Caco-2 (cell line): ENCODE measurements at regions not wholly inside any gene's neighbourhood (a gene's known extent, or its start where the extent isn't known, plus 50 kb on each side); places are given as distances from the start of the nearest gene placed in this dataset.

Experiments
- BruUV-seq: library from RNA; stranded (reverse); fragments of 400-500 nt; replicated peaks from 2 replicates; lab custom pipeline; 2021; lab: Mats Ljungman, UMichigan
- CTCF ChIA-PET: fragments of 300-600 bp; sonication (Branson Sonifier 250); formaldehyde crosslinking; loops from one replicate; lab custom pipeline; 2022; ENCODE audit warnings: antibody characterized with exemption; lab: Charles Lee
- POLR2A ChIA-PET: fragments of 300-600 bp; sonication (Branson Sonifier 250); formaldehyde crosslinking; loops from one replicate; lab custom pipeline; 2022; ENCODE audit warnings: antibody characterized with exemption; lab: Charles Lee
- DNase-seq, 2 experiments: peaks; one replicate each; pipeline versions ENCODE4 v3.0.0 to v3.0.0-alpha.2; 2020 to 2022
- H3K27me3 ChIP-seq: replicated peaks from 2 replicates; pipeline ENCODE4 v1.6.0; 2011; ENCODE audit warnings: low read length; ENCODE audit not compliant: control insufficient read depth, insufficient read depth
- H3K36me3 ChIP-seq: 2 replicates; pipeline ENCODE4 v1.5.1; 2011; ENCODE audit warnings: low read length; ENCODE audit not compliant: control insufficient read depth, insufficient read depth
- H3K4me1 ChIP-seq: fragments of 250-450 bp; sonication (Bioruptor Pico); 2 replicates; pipeline ENCODE4 v1.5.1; 2020; ENCODE audit warnings: mild to moderate bottlenecking
- H3K4me3 ChIP-seq: 2 replicates; pipeline ENCODE4 v1.5.1; 2011; ENCODE audit warnings: low read depth, mild to moderate bottlenecking, control low read depth, low read length
- H3K9me3 ChIP-seq: fragments of 250-450 bp; sonication (Bioruptor Pico); 2 replicates; pipeline ENCODE4 v1.5.1; 2020; ENCODE audit warnings: mild to moderate bottlenecking, moderate library complexity
- H3K27ac Mint-ChIP-seq: one replicate; pipeline ENCODE4 v1.8.0; 2022; ENCODE audit warnings: mixed read lengths; ENCODE audit not compliant: unreplicated experiment
- H3K27me3 Mint-ChIP-seq: one replicate; pipeline ENCODE4 v1.8.0; 2022; ENCODE audit warnings: mixed read lengths; ENCODE audit not compliant: insufficient read depth, unreplicated experiment
- H3K36me3 Mint-ChIP-seq: one replicate; pipeline ENCODE4 v1.8.0; 2022; ENCODE audit warnings: mild to moderate bottlenecking, mixed read lengths; ENCODE audit not compliant: insufficient read depth, unreplicated experiment
- H3K4me1 Mint-ChIP-seq: one replicate; pipeline ENCODE4 v1.8.0; 2022; ENCODE audit warnings: low read depth, mixed read lengths; ENCODE audit not compliant: unreplicated experiment
- H3K4me3 Mint-ChIP-seq: one replicate; pipeline ENCODE4 v1.8.0; 2022; ENCODE audit warnings: mild to moderate bottlenecking, moderate library complexity, mixed read lengths; ENCODE audit not compliant: unreplicated experiment
- H3K9me3 Mint-ChIP-seq: one replicate; pipeline ENCODE4 v1.8.0; 2022; ENCODE audit warnings: mixed read lengths; ENCODE audit not compliant: unreplicated experiment
- CTCF ChIP-seq, 2 experiments: fragments of 200-600 bp in 1 of 2; IDR thresholded peaks; 1 replicate in 1 of 2; 2 replicates in 1 of 2; pipeline versions ENCODE4 v1.5.1 to v1.8.0; 2011 to 2022; ENCODE audit warnings: antibody characterized with exemption in 1 of 2, control low read depth in 1 of 2, inconsistent platforms in 1 of 2, low read depth in 1 of 2, low read length in 1 of 2, mild to moderate bottlenecking in 1 of 2, moderate library complexity in 1 of 2; ENCODE audit not compliant: insufficient read depth in 1 of 2, severe bottlenecking in 1 of 2, unreplicated experiment in 1 of 2
- intact Hi-C: fragments of 100-400 bp; cut with micrococcal nuclease; formaldehyde crosslinking; loops from one replicate; pipeline ENCODE4 v1.10.0; 2022; ENCODE audit not compliant: unreplicated experiment

DNA sequence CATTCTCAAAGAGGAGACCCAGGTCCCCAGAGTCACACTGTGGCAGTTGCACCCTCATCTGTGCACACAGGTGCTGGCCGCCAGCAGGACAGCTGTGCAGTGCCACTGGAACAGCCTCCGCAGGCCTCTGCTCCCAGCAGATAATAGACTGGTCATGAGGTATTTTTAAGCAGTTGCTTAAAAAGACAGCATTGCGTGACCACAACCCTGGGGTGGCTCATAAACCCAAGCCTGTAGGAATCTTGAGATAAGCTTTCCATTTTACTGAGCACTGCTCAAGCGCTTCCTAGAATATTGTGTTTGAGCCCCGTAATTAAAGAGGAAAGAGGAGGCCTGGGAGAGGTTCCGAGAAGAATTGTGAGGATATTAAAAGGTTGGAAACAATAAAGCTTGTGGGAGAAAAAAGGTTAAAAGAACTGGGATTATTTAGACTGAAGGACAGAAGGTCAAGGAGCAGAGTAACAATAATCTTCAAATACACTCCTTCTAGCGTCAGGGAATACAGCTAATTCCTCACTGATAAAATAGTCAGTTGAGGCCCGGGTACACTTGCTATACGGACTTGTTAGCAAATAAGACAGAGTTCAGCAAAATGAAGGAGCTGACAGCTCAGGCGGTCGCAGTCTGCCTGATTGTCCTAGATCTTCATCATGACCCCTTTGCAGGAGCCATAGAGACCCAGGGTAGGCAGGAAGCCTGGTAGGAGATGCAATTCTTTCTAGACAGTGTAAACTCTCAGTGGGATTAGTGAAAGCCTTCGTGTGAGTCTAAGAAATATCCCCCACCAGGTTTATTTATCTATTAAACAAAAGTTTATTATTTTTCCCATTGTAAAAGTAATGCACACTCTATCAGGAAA, 86.2 kb upstream of the KIT start:
- Mint-ChIP-seq H3K27ac (no peak overlapping the region), H3K4me1 (peaks cover 12% of the 10 kb centered on the region), H3K4me3 (no peak overlapping the region), H3K9me3 (no peaks in the 10 kb centered on the region), H3K27me3 (no peaks in the 10 kb centered on the region), H3K36me3 (no peaks in the 10 kb centered on the region)
- DNase-seq, result no peak
- Histone ChIP-seq H3K4me1 (peaks cover 9% of the 10 kb centered on the region), H3K4me3 (no peak overlapping the region), H3K9me3 (no peaks in the 10 kb centered on the region), H3K36me3 (no peaks in the 10 kb centered on the region), H3K27me3 (no peaks in the 10 kb centered on the region)
- BruUV-seq, result no TSS peak
- POLR2A ChIA-PET, result no interaction called here
- CTCF ChIA-PET, result no interaction called here
- TF ChIP-seq CTCF (IDR thresholded peaks at IDR 0.05; ENCODE audit: insufficient read depth in 1 of 2, low read depth in 1 of 2, low read length in 1 of 2, severe bottlenecking in 1 of 2, unreplicated experiment in 1 of 2), result no peak
- intact Hi-C loops, result no loop called here

DNA sequence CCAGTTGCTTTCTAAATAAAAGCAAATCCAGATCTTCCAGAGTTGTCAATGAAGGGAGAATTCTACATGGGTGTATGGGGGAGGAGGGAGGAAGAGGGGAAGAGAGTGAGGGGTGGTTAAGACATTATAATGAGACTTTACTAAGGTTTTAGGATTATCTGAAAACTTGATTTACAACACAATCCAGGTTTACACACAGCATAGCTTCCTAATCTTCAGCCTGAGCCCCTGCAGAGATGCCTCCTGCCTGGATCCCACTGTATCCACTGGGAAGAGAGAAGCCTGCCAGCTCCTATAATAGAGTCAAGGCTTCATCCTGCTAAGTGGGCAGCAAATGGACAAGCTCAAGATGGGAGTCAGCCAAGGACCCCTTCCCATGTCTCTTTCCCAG, 85.6 kb upstream of the KIT start:
- Mint-ChIP-seq H3K36me3 (no peaks in the 10 kb centered on the region), H3K4me1 (peaks cover 6% of the 10 kb centered on the region), H3K4me3 (no peak overlapping the region), H3K27ac (no peak overlapping the region), H3K9me3 (no peaks in the 10 kb centered on the region), H3K27me3 (no peaks in the 10 kb centered on the region)
- intact Hi-C loops, result no loop called here
- no peaks in the 10 kb centered on the region for H3K27me3 ChIP-seq
- no TSS peak for BruUV-seq
- H3K4me3 ChIP-seq, result no peak overlapping the region
- no peaks in the 10 kb centered on the region for H3K9me3 ChIP-seq
- no peak for DNase-seq
- POLR2A ChIA-PET, result no interaction called here
- CTCF ChIA-PET, result no interaction called here
- peaks cover 9% of the 10 kb centered on the region for H3K4me1 ChIP-seq
- no peak for TF ChIP-seq CTCF (IDR thresholded peaks at IDR 0.05; ENCODE audit: insufficient read depth in 1 of 2, low read depth in 1 of 2, low read length in 1 of 2, severe bottlenecking in 1 of 2, unreplicated experiment in 1 of 2)
- no peaks in the 10 kb centered on the region for H3K36me3 ChIP-seq

DNA sequence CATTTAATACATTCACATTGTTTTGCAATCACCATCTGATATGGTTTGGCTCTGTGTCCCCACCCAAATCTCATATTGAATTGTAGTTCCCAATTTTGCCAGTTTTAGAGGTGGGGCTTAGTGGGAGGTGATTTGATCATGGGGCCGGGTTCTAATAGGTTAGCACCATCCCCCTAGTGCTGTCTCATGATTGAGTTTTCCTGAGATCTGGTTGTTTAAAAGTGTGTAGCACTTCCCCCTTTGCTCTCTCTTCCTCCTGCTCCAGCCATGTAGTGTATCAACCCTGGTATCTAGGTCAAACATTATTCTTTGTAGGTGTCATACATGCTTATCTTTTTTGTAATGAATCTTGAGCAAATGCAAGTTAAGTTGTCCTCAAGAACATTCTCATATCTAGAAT, 83.3 kb upstream of the KIT start:
- Mint-ChIP-seq H3K4me3 (no peak overlapping the region), H3K4me1 (peaks cover 6% of the 10 kb centered on the region), H3K36me3 (no peaks in the 10 kb centered on the region), H3K27ac (no peak overlapping the region), H3K9me3 (no peaks in the 10 kb centered on the region), H3K27me3 (no peaks in the 10 kb centered on the region)
- Histone ChIP-seq H3K27me3 (no peaks in the 10 kb centered on the region), H3K4me3 (no peak overlapping the region), H3K9me3 (no peaks in the 10 kb centered on the region), H3K4me1 (0 out of 2 replicates have a peak, but pooled peaks cover 4% of the 10 kb centered on the region), H3K36me3 (no peaks in the 10 kb centered on the region)
- ChIA-PET CTCF (no interaction called here), POLR2A (no interaction called here)
- DNase-seq, result no peak
- intact Hi-C loops, result no loop called here
- no TSS peak for BruUV-seq
- no peak for TF ChIP-seq CTCF (IDR thresholded peaks at IDR 0.05; ENCODE audit: insufficient read depth in 1 of 2, low read depth in 1 of 2, low read length in 1 of 2, severe bottlenecking in 1 of 2, unreplicated experiment in 1 of 2)
